HepG2 (cell line): ENCODE measurements at regions not wholly inside any gene's neighbourhood (a gene's known extent, or its start where the extent isn't known, plus 50 kb on each side); places are given as distances from the start of the nearest gene placed in this dataset.

Experiments used
- KDM1A ChIP-seq: IDR thresholded peaks from 2 replicates; pipeline ENCODE4 v1.6.1; 2016; ENCODE audit warnings: missing compliant biosample characterization
- PLRG1 ChIP-seq: fragments of 450-650 bp; conservative IDR thresholded peaks from 2 replicates; pipeline ENCODE4 v1.6.1; 2016
- SOX13 ChIP-seq, 3 experiments: fragments of 450-650 bp in 1 of 3; sonication (generic) in 1 of 3; formaldehyde crosslinking in 1 of 3; IDR thresholded peaks in 2 of 3; conservative IDR thresholded peaks in 1 of 3; 2 replicates each; pipeline versions ENCODE4 v1.5.0 to v1.6.1; 2016 to 2020; ENCODE audit warnings: antibody characterized with exemption in 1 of 3, mild to moderate bottlenecking in 1 of 3, missing compliant biosample characterization in 1 of 3, missing genetic modification reagents in 1 of 3, moderate library complexity in 1 of 3
- ZNF556 ChIP-seq: sonication (generic); formaldehyde crosslinking; IDR thresholded peaks from 2 replicates; pipeline ENCODE4 v1.4.0; 2020; ENCODE audit warnings: mild to moderate bottlenecking, missing genetic modification reagents, borderline replicate concordance
- ZNF780A ChIP-seq: sonication (generic); formaldehyde crosslinking; IDR thresholded peaks from 2 replicates; pipeline ENCODE4 v1.8.0; 2022; ENCODE audit warnings: mild to moderate bottlenecking, missing genetic modification reagents, moderate library complexity
- TF ChIP-seq, protein P1 (sequence below): sonication (generic); formaldehyde crosslinking; IDR thresholded peaks from 2 replicates; pipeline ENCODE4 v1.5.0; 2020; ENCODE audit warnings: mild to moderate bottlenecking, missing genetic modification reagents, moderate library complexity
- TF ChIP-seq, protein P2 (sequence below): sonication (generic); formaldehyde crosslinking; conservative IDR thresholded peaks from 2 replicates; pipeline ENCODE4 v1.4.0; 2020; ENCODE audit warnings: mild to moderate bottlenecking, missing genetic modification reagents, moderate library complexity

DNA sequence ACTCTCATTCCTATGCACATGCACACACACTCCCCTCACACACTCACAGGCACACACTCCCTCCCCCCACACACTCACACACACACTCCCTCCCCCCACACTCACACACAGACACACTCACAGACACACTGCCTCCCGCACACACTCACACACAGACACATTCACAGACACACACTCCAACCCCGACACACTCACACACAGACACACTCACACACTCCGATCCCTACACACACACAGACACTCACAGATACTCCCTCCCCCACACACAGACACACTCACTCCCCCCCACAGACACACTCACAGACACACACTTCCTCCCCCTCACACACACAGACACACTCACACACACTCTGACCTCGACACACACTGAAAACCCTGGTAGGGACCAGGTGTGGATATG is 176.2 kb downstream of the TFAP2C start:
- TF ChIP-seq ZNF556 (CRISPR knock-in tag): no peak
- no peak for TF ChIP-seq SOX13 (IDR thresholded peaks at IDR 0.05)
- TF ChIP-seq SOX13 (CRISPR knock-in tag; conservative IDR thresholded peaks at IDR 0.05 in 1 of 2, IDR thresholded peaks at IDR 0.05 in 1 of 2): no peak
- no peak for TF ChIP-seq ZNF780A (CRISPR knock-in tag)
- TF ChIP-seq KDM1A (CRISPR knock-in tag): no peak
- 0 out of 2 replicates have a peak, but pooled peaks have one; percentile 44 for TF ChIP-seq PLRG1
- TF ChIP-seq, protein P1, sequence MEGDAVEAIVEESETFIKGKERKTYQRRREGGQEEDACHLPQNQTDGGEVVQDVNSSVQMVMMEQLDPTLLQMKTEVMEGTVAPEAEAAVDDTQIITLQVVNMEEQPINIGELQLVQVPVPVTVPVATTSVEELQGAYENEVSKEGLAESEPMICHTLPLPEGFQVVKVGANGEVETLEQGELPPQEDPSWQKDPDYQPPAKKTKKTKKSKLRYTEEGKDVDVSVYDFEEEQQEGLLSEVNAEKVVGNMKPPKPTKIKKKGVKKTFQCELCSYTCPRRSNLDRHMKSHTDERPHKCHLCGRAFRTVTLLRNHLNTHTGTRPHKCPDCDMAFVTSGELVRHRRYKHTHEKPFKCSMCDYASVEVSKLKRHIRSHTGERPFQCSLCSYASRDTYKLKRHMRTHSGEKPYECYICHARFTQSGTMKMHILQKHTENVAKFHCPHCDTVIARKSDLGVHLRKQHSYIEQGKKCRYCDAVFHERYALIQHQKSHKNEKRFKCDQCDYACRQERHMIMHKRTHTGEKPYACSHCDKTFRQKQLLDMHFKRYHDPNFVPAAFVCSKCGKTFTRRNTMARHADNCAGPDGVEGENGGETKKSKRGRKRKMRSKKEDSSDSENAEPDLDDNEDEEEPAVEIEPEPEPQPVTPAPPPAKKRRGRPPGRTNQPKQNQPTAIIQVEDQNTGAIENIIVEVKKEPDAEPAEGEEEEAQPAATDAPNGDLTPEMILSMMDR (CRISPR knock-in tag): no peak
- TF ChIP-seq, protein P2, sequence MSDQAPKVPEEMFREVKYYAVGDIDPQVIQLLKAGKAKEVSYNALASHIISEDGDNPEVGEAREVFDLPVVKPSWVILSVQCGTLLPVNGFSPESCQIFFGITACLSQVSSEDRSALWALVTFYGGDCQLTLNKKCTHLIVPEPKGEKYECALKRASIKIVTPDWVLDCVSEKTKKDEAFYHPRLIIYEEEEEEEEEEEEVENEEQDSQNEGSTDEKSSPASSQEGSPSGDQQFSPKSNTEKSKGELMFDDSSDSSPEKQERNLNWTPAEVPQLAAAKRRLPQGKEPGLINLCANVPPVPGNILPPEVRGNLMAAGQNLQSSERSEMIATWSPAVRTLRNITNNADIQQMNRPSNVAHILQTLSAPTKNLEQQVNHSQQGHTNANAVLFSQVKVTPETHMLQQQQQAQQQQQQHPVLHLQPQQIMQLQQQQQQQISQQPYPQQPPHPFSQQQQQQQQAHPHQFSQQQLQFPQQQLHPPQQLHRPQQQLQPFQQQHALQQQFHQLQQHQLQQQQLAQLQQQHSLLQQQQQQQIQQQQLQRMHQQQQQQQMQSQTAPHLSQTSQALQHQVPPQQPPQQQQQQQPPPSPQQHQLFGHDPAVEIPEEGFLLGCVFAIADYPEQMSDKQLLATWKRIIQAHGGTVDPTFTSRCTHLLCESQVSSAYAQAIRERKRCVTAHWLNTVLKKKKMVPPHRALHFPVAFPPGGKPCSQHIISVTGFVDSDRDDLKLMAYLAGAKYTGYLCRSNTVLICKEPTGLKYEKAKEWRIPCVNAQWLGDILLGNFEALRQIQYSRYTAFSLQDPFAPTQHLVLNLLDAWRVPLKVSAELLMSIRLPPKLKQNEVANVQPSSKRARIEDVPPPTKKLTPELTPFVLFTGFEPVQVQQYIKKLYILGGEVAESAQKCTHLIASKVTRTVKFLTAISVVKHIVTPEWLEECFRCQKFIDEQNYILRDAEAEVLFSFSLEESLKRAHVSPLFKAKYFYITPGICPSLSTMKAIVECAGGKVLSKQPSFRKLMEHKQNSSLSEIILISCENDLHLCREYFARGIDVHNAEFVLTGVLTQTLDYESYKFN: no peak
